AG20443 (cell line): ENCODE measurements at regions not wholly inside any gene's neighbourhood (a gene's known extent, or its start where the extent isn't known, plus 50 kb on each side); places are given as distances from the start of the nearest gene placed in this dataset.
A peak's percentile ranks its signal among the peaks of the same experiment; 100 is the strongest.
"Not testable (repeated sequence)": the region's sequence is repeated elsewhere in the genome, so short reads cannot be mapped to it uniquely, and the experiment has no call there.

Experiments
- DNase-seq: peaks from one replicate; pipeline ENCODE4 v3.0.0; 2012; ENCODE audit warnings: low spot score, mixed read lengths

DNA sequence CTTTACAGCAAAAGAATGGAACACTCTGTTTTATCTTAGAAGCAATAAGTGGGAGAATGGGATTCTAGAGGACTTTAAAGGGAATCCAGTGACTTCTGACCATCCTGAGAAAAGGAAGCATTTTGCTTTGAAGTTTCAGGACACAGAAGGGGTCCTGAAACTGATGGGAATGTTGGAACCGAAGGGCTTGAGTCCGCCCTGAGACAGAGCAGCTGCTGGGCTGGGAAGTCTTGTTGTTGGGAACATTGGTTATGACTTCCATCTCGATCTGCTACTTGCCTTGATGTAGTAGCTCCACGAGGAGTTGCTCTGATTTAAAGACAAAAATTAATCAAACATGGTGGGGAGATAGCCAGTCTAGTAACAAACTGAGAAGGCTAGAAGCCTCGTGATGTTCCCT, 177.6 kb downstream of the JCAD start:
- no peak for DNase-seq

DNA sequence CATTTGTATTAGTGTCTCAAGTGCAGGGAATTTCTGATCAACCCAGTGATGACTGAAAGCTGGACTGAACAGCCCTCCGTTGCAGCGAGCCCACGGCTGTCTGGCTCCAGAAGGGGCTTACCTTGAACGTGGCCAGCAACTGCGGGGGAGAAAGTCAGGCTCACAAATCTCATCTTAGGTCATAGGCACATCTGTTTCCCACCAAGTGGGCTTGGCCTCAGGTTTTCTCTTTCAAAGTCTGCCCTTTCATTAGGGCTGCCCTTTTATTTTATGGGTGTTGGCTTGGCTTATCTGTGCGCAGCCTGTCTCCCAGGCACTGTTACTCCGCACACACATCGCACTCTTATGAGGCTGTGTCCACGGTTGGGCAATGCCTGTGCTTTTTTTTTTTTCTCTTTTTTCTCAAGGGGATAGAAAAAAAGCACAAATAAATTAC, 178.0 kb downstream of the JCAD start:
- no peak for DNase-seq

DNA sequence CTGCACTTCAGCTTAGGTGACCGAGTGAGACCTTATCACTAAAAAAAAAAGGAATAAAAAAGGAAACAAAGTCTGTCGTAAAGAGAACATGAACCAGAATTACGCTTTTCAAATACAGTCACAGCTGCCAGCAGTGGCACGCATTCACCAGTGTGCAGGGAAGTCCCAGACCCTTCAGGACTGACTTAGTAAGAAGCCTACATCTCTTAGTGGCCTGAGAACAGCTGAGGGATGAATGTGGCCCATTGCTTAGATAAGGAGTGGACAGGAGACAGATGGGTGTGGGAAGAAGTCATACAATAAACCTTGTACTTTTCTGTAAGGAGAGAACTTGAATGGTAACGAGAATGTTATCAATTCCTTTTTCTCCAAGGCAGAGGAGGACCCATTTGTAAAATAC, 178.5 kb downstream of the JCAD start:
- no peak for DNase-seq

DNA sequence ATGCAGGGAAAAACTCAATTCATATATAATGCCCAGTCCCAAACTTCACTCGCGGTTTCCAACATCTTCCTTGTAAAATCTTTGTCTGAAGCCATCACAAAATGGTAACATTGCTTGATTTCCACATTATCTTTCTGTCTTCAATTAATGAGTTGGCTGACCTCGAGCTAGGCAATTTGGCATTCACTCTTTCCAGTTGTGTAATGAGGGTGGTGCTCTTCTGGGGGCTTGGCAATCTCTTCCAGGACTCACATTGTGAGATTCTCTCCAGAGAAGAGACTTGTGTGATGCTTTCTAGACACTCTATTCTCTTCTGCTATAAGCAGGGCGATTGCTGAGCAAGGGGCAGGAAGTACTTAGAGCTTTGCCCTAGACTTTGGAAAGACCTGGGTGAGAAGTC, 179.5 kb downstream of the JCAD start:
- no peak for DNase-seq

DNA sequence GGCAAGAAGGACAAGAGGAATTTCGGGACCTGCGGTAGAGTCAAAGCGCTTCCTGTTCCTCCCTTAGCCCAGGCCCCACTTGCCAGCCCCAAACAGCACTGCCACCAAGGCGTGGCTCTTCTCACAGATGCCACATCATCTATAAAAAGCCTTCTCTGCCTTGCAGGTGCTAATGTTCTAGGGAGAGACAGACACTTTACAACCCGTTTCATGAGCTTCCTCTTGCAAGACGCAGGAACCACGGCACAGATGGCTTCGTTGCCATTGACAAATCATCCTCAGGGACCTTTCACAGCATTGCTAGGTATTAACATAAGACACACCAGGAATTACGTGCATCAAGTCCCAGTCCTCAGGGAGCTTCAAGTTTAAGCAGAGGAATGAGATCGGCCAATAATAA, 180.9 kb downstream of the JCAD start:
- no peak for DNase-seq

DNA sequence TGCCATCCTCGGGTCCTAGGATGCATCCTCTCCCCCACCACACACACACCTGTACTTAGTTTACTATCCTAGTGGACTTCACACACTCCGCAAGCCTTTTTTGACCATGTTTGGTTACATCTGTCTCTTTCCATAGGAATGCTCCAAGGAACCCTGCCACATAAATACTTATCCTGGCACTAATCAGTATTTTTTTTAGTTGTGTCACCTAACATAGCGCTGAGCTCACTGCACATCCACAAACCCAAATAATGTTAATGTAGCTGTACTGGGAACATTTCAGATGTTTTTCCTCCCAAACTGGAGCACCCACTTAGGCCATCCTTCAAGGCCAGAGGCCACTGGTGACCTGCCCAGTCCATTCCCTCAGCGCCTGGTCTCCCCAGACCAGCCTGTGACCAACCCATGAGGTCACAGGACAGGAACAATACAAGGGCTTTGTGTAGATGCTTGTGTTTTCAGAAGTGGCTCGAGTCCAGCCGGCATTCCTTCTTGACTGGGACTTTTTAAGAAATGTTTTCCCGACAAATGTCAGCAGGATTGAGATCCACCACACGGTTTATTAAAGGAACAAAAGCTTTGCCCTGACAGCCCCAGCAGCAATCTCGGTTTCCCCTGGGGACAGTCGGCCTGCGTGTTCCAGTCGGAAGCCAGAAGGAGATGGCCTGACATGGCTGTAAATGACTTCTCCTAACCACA, 181.4 kb downstream of the JCAD start:
- no peak for DNase-seq

DNA sequence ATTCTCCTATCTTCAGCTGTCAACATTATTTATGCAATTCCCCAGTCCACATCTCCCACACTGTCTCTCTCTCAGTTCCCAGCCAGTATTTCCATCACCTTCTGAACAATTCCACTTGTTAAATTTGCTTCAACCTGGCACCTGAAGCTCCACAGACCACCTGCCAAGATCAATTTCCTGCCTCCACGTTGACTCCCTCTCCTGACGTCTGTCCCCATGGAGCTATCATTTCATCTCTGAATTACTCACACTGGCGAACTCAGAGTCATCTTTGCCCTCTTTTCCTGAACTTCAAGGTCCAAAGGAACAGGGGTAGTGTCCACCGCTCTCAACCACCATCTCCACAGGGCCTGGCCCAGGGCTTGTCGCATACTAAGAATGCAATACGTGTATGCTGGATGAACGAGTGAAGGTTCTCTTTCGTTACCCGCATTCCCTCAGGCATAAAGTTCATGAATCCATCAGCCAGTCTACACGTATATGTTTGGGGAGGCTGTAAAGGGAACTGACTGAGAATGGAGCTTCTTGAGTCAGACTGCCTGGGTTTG, 183.3 kb downstream of the JCAD start:
- no peak for DNase-seq

DNA sequence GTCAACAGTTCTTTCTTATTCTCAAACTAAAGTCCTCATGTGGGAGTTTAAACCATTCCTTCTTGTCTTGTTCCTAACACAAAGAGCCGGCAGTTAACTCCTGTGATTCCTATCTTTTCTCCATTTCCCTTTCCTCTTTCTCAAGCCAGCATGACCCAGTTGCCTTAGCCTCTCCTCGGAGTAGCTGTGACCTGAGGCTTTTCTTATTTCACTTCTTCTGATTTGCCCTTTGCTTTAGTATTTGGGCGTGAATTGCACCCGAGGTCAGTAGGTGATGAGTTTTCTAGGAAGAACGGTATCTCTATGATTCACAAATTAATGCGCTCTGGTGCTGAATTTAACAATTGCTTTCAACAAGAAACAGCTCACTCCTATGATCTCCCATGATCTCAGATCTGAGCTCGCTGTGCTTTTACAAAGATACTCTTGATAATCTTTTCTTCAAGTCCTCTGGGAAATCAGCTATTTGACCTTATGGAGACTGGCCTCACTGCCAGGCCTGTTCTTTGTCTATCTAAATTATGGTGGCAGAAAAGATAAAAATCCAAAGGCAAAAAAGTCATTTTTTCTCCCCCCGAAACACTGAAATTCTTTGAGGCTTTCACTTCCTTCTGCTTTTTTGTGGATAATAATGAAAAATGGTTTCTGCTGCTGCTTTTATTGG, 184.6 kb downstream of the JCAD start:
- DNase-seq = no peak

DNA sequence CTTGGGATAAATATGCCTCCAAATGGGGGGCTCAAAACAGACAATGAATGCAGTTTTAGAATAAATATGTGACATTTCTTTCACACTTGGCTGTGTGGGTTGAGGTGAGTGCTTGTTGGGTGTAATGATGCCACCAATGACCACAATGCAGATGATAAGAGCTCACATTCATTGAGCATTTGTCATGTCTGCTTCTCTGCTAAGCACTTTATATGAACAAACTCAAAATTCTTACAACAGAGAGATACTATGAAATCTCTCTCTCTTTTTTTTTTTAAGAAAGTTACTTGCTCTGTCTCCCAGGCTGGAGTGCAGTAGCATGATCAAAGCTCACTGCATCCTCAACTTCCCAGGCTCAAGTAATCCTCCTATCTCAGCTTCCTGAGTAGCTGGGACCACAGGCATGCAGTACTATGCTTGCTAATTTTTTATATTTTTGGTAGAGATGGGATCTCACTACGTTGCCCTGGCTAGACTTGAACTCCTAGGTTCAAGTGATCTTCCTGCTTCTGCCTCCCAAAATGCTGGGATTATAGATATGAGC, 185.4 kb downstream of the JCAD start:
- no peak for DNase-seq

DNA sequence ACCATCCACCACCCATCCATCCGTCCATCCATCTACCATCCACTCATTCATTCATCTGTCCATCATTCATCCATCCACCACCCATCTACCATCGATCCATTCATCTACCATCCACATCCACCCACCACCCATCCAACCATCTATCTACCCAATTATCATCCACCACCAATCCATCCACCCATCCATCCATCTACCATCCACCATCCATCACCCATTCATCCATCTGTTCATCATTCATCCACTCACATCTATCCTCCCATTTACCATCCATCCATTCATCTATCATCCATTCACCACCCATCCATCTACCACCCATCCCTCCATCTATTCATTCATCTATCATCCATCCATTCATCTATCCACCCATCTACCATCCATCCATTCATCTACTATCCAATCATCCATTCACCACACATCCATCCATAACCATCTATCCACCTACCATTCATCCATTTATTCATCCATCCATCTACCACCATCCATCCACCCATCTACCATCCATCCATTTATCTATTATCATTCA, 188.8 kb downstream of the JCAD start:
- no peak for DNase-seq

DNA sequence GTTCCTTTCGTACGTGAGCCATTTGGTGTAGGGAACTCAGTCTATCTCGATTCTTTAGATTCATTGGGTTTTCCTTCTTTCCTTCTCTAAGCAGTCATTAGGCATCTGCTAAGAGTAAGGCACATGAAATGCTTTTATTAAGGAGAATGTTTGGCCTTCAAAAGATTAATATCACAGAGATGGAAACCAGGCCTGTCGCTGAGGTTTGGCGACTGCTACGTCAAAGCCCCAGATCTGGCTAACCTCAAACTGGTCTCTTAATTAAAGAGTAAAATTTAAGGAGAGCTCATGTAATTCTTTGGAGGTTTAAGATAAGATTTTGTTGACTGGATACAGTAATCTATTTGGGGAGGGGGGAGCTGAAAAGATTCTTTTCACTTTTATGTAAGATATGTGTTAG, 189.8 kb downstream of the JCAD start:
- no peak for DNase-seq

DNA sequence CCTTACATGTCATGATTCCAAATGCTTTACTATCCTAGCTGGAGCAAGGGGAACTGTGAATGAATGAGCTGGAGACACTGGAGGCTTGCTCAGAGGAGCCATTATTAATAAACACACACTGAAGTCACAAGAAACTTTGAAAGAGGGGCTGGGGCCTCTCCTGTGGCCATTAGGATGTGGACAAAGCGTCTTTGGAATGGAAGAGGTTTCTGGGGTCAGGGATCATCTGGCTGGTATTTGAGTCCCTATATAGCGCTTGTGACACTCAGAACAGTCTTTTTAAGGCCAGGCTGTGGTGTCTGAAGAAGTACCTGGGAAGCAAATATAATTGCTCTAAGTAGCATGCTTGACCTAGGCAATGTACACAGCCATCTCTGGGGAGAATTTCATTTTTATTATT, 193.0 kb downstream of the JCAD start:
- DNase-seq = no peak

DNA sequence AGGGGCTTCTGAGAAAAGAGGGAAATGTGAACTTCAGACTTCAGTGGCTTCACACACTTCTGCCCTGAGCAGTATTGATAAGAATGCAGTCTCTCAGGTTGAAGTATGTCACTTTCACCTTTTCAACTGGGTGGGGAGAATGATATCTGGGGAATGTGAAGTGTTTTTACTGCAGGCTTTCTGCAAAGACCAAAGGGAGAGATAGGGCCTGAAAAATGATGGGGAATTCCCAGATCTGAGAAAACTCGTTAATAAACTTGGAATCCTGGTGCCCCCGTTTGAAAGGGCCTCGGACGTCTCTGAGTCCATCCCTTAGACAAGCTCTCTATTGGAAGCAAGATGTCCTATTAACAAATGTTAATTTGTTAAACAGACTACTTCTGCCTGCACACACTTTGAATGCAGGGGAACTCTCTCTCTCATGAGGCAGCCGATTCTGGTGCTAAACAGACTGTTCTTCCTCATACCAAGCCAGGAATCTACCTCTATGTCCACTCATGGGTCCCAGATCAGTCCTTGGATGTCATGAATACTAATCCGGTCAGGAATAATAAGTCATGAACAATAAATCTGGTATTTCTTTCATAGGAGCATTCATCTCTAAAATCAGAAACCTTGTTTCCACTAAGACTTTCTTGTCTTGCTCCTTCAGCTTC, 193.6 kb downstream of the JCAD start:
- no peak for DNase-seq

DNA sequence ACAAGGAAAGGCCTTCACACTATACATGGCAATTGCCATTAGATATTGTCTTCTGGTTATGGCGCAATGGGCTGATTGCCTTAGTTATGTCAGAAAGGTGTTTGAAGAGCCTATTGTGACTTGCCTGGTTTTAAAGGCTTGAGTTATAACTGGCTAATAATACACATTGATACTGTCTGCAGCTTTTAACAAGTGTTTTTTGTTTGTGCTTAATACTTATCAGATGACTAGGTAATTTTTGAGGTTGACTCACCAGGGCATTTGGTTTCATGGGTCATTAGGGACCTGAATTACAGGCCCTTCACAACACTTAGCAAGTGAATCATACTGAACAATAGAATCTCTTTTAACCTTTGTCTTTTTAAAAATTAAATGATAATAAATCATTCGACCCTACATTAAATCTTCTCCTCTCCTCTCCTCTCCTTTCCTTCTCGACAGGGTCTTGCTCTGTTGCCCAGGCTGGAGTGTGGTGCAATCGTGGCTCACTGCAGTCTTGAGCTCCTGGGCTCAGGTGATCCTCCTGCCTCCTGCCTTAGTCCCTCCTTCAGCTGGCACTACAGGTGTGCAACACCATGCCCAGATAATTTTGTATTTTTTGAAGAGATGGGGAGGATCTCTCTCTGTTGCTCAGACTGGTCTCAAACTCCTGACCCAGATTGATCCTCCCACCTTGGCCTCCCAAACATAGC, 196.3 kb downstream of the JCAD start:
- DNase-seq = peak; percentile 74

DNA sequence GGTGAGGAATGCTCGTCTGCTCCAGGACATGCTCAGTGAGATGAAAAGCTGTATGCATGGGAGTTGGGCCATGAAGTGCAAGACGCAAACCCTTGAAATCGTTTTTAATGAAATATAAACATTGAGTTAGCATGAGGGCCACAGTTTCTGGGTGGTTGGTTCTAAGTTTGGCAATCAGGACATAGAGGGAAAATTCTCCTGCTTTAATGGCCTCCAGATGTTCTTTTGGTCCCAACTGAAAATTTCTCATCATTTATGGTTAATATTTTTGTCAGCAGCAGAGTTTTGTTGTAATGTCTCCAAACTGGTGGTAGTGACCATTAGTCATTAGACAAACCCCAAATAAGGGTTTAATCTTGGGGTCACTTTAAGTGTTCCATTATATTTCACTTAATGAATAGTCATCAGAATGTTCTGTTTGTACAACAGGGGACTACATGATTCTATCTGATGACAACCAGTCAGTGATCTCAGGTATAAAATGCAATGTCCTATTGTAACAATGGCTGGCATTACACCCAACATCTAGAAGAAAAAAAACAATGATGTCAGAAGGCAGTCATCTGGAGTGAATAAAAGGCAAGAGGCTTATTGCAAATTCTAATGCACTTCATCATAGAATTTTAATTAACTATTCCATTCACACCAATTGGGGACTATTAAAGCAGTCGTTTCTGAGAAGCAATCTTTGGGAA, 197.4 kb downstream of the JCAD start:
- DNase-seq = peak; percentile 70

DNA sequence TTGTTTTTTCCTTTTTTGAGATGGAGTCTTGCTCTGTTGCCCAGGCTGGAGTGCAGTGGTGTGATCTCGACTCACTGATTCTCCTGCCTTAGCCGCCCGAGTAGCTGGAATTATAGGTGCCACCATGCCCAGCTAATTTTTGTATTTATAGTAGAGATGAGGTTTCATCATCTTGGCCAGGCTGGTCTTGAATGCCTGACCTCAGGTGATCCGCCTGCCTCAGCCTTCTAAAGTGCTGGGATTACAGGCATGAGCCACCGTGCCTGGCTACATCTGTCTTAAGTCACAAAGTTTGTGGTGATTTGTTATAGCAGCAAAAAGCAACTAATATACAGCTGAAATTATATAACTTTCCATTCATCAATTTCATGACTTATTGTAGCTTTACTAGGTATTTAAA, 198.2 kb downstream of the JCAD start:
- not testable (repeated sequence) for DNase-seq

DNA sequence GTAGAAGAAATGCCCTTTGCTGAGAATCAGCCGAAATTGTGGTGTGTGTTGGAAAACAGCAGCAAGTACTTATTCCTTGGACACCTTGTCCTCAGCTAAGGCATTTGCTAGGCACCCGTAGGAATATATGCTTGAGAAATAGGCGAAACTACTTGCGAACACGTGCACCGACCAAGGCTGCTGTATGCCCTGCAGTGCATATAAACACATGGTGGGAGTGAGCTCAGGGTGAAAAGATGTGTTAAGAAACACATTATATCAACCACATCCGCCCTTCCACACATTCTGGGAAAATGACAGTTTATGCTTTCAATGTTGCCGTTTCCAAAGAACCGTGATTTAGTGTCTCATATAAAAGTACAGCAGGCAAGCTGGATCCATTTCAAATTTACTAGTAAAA, 199.2 kb downstream of the JCAD start:
- DNase-seq = peak; percentile 41

DNA sequence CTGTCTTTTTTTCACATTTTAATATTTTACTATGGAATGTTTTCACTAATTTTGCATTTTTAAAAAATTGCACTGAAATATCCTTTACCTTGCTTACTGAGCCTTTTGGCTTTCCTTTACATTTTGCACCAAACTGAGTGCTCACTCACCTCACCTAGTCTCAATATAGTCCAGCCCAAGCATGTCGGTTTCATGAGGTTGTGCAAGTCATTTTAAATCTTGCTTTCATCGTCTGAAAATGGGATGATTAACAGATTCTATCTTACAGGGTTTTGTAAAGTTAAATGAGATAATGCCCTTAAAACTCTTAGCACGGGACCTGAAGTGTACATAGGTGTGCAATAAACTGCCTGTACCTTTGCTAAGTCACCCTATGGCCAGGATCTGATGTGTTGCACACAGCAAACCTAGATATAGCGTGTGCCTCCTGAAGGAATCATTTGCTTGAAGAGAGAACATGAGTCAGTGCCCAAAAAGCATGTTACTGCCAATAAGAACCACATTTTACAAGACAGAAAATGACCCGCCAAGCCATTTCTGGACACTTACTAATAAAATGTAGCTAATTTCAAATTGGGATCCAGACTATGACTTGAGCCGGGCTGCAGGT, 199.8 kb downstream of the JCAD start:
- peak; percentile 52 for DNase-seq

DNA sequence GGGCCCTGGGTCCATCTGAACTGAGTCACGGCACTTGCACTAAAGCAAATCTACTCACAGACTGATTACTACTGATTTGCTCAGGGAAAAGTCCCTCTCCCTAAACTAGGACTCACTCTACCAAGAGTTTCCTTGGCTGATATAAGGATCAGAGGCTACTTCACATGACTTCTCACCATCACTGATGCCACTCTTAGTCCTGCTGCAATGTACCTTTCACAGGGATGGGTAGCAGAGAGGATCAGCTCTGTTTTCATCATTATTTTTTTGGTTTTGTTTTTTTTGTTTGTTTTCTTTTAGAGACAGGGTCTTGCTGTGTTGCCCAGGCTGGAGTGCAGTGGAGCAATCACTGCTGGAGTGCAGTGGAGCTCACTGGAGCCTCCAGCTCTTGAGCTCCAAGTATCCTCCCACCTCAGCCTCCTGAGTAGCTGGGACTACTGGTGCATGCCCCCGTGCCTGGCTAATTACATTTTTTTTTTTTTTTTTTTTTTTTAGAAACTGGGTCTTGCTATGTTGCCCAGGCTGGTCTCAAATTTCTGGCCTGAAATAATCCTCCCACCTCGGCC, 200.6 kb downstream of the JCAD start:
- DNase-seq = no peak

DNA sequence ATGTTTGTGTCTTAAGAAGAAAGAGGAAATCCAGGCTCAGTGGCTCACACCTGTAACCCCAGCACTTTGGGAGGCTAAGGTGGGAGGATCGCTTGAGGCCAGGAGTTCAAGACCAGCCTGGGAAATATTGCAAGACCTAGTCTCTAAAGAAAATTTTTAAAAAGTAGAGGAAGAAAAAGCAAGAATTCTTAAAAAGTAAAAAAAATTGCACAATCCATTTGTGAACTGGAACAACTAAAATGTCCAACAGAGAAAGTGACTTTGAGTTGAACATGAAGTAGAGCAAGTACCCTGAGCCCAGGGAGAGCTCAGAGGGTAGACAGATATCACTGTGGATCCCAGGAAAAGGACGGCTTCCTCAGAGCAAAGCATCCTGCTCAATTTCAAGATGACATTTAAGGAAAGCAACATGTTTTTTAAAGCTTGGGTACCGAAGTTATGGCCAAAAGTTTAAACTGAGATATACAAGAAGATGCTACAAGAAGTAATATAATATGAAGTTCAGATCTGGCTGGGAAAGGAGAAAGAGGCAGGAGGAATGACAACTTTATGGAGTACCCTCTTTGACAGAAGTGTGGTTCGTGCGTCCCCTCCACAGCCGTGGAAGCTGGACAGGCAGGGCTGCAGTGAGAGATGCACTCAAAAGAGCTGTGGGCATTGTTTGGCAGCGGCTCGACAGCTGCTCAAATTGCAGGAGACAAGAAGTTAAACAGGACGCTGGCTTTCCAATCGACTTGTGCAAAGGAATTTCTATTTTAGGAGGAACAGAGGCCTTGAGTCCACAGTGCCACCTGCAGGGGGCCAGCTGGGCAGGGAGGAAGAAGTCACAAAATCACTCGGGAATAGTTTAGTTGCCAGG, 201.3 kb downstream of the JCAD start:
- DNase-seq = peak; percentile 71
